Calu3 (cell line): ENCODE measurements at regions not wholly inside any gene's neighbourhood (a gene's known extent, or its start where the extent isn't known, plus 50 kb on each side); places are given as distances from the start of the nearest gene placed in this dataset.

Experiments used
- BruUV-seq: library from RNA; stranded (reverse); fragments of 400-500 nt; replicated peaks from 2 replicates; lab custom pipeline; 2021; lab: Mats Ljungman, UMichigan
- CTCF ChIA-PET: fragments of 300-600 bp; sonication (Branson Sonifier 250); formaldehyde crosslinking; loops from one replicate; lab custom pipeline; 2022; ENCODE audit warnings: antibody characterized with exemption; lab: Charles Lee
- DNase-seq: peaks from one replicate; pipeline ENCODE4 v3.0.0; 2022
- H3K27ac Mint-ChIP-seq: one replicate; pipeline ENCODE4 v1.8.0; 2022; ENCODE audit warnings: mixed read lengths; ENCODE audit not compliant: unreplicated experiment
- H3K27me3 Mint-ChIP-seq: one replicate; pipeline ENCODE4 v1.8.0; 2022; ENCODE audit warnings: mixed read lengths; ENCODE audit not compliant: unreplicated experiment
- H3K36me3 Mint-ChIP-seq: one replicate; pipeline ENCODE4 v1.8.0; 2022; ENCODE audit warnings: mild to moderate bottlenecking, moderate library complexity, mixed read lengths; ENCODE audit not compliant: insufficient read depth, unreplicated experiment
- H3K4me1 Mint-ChIP-seq: one replicate; pipeline ENCODE4 v1.8.0; 2022; ENCODE audit warnings: mild to moderate bottlenecking, low read depth, mixed read lengths; ENCODE audit not compliant: unreplicated experiment
- H3K4me3 Mint-ChIP-seq: one replicate; pipeline ENCODE4 v1.8.0; 2022; ENCODE audit warnings: mild to moderate bottlenecking, low read depth, moderate library complexity, mixed read lengths; ENCODE audit not compliant: unreplicated experiment
- H3K9me3 Mint-ChIP-seq: one replicate; pipeline ENCODE4 v1.8.0; 2022; ENCODE audit warnings: low read depth, mixed read lengths; ENCODE audit not compliant: unreplicated experiment
- CTCF ChIP-seq: fragments of 200-600 bp; IDR thresholded peaks from one replicate; pipeline ENCODE4 v1.8.0; 2022; ENCODE audit warnings: antibody characterized with exemption; ENCODE audit not compliant: unreplicated experiment
- intact Hi-C: fragments of 100-400 bp; cut with micrococcal nuclease; formaldehyde crosslinking; loops from one replicate; pipeline ENCODE4 v1.10.0; 2022; ENCODE audit not compliant: unreplicated experiment

GRCh38 chr4:176470671-176471070, 150.9 kb downstream of the SPCS3 start:
- Mint-ChIP-seq H3K27me3 (no peaks in the 10 kb centered on the region), H3K4me1 (no peaks in the 10 kb centered on the region), H3K27ac (no peak overlapping the region), H3K36me3 (no peaks in the 10 kb centered on the region), H3K9me3 (no peaks in the 10 kb centered on the region), H3K4me3 (no peak overlapping the region)
- intact Hi-C loops: no loop called here
- BruUV-seq: no TSS peak
- no peak for DNase-seq
- TF ChIP-seq CTCF: no peak
- CTCF ChIA-PET: no interaction called here

- no peaks in the 10 kb centered on the region for H3K9me3 Mint-ChIP-seq
- no peaks in the 10 kb centered on the region for H3K36me3 Mint-ChIP-seq
- no peak for DNase-seq
- H3K4me3 Mint-ChIP-seq: no peak overlapping the region
- H3K27ac Mint-ChIP-seq: no peak overlapping the region
- intact Hi-C loops: no loop called here
- no peaks in the 10 kb centered on the region for H3K27me3 Mint-ChIP-seq
- CTCF ChIA-PET: no interaction called here
- H3K4me1 Mint-ChIP-seq: no peaks in the 10 kb centered on the region
- no peak for TF ChIP-seq CTCF
- BruUV-seq: no TSS peak
Measured at GRCh38 chr4:176475067-176475466, 155.3 kb downstream of the SPCS3 start.

- Mint-ChIP-seq H3K36me3 (no peaks in the 10 kb centered on the region), H3K4me1 (no peaks in the 10 kb centered on the region), H3K9me3 (no peaks in the 10 kb centered on the region), H3K27me3 (no peaks in the 10 kb centered on the region), H3K27ac (no peak overlapping the region), H3K4me3 (no peak overlapping the region)
- CTCF ChIA-PET: interaction anchor here (0.7 kb wide), 1 partner anchor 654 kb away, joined by 3 read pairs; no protein-coding TSS in a partner anchor
- no TSS peak for BruUV-seq
- no peak for DNase-seq
- intact Hi-C loops: no loop called here
- TF ChIP-seq CTCF: no peak
Measured at GRCh38 chr4:176478076-176478475, 158.3 kb downstream of the SPCS3 start.

- Mint-ChIP-seq H3K36me3 (no peaks in the 10 kb centered on the region), H3K9me3 (no peaks in the 10 kb centered on the region), H3K4me3 (no peak overlapping the region), H3K27ac (no peak overlapping the region), H3K4me1 (no peaks in the 10 kb centered on the region), H3K27me3 (no peaks in the 10 kb centered on the region)
- TF ChIP-seq CTCF: no peak
- CTCF ChIA-PET: no interaction called here
- no TSS peak for BruUV-seq
- DNase-seq: no peak
- intact Hi-C loops: no loop called here
Measured at GRCh38 chr4:176479767-176480166, 160.0 kb downstream of the SPCS3 start.
